BJ (cell line): ENCODE measurements at regions not wholly inside any gene's neighbourhood (a gene's known extent, or its start where the extent isn't known, plus 50 kb on each side); places are given as distances from the start of the nearest gene placed in this dataset.

ENCODE experiments used
- CTCF ChIA-PET: fragments of 350-600 bp; formaldehyde crosslinking; extraction: SDS; loops from one replicate; lab custom pipeline; 2021; ENCODE audit warnings: antibody characterized with exemption, inconsistent platforms; lab: Yijun Ruan, JAX
- POLR2A ChIA-PET: fragments of 300-600 bp; sonication (Branson Sonifier 250); formaldehyde crosslinking; extraction: SDS; loops from one replicate; lab custom pipeline; 2021; ENCODE audit warnings: antibody characterized with exemption; lab: Charles Lee
- DNase-seq: peaks from one replicate; pipeline ENCODE4 v3.0.0-alpha.2; 2011; ENCODE audit warnings: low read depth
- H3K27me3 ChIP-seq: 2 replicates; pipeline ENCODE4 v1.6.0; 2011; ENCODE audit warnings: low read length; ENCODE audit not compliant: control insufficient read depth, insufficient read depth
- H3K36me3 ChIP-seq: 2 replicates; pipeline ENCODE4 v1.5.1; 2011; ENCODE audit warnings: low read length; ENCODE audit not compliant: control insufficient read depth, insufficient read depth
- H3K4me3 ChIP-seq: 2 replicates; pipeline ENCODE4 v1.5.1; 2011; ENCODE audit warnings: low read depth, mild to moderate bottlenecking, control low read depth, low read length
- CTCF ChIP-seq: IDR thresholded peaks from 2 replicates; pipeline ENCODE4 v1.5.1; 2011; ENCODE audit warnings: low read depth, mild to moderate bottlenecking, control low read depth, inconsistent platforms, low read length, moderate library complexity; ENCODE audit not compliant: insufficient read depth

DNA sequence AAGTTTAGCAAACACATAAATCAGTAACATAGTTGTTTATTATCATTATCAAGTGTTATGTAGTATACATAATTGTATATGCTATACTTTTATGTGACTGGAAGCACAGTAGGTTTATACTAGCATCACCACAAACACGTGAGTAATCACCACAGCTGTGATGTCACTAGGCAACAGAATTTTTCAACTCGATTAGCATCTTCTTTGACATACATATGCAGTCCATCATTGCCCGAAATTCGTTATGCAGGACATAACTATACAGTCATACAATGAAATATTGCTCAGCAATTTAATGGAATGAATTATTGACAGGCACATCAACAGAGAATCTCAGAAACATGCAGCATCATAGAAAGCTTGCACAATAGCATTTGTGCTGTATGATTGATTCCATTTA lies 77.7 kb downstream of the LSM5 start:
- ChIA-PET CTCF (no interaction called here), POLR2A (no interaction called here)
- Histone ChIP-seq H3K4me3 (no peak overlapping the region), H3K36me3 (no peaks in the 10 kb centered on the region), H3K27me3 (no peaks in the 10 kb centered on the region; the same call in 1 of the 2 replicates)
- DNase-seq, result no peak
- TF ChIP-seq CTCF, result no peak

DNA sequence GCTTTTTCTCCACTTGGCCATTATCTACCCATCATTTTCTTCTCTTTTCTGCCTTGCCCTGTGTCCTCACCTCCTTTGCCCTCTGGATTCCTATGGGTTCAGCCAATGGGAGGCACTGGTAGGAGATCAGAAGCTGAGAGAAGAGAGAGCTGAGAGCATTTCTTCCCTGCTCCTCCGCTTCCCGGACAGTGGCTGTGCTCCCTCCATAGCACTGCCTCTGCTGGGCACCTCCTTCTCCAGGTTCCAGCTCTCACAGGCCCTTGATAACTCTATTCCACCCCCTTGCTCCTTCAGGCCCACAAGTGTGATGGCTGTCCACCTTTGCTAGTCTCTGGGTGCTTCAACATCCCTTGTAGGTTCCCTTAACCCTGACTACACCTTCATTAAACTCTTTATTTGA lies 79.6 kb downstream of the LSM5 start:
- no peak overlapping the region for H3K4me3 ChIP-seq
- H3K36me3 ChIP-seq, result no peaks in the 10 kb centered on the region
- no peak for TF ChIP-seq CTCF
- ChIA-PET POLR2A (no interaction called here), CTCF (no interaction called here)
- no peaks in the 10 kb centered on the region for H3K27me3 ChIP-seq
- no peak for DNase-seq

- H3K27me3 ChIP-seq, result no peaks in the 10 kb centered on the region; the same call in 1 of the 2 replicates
- no peak for DNase-seq
- no peak for TF ChIP-seq CTCF
- no peaks in the 10 kb centered on the region for H3K36me3 ChIP-seq
- no peak overlapping the region for H3K4me3 ChIP-seq
- ChIA-PET POLR2A (no interaction called here), CTCF (no interaction called here)
Measured at GRCh38 chr7:32406386-32406785, 83.8 kb downstream of the LSM5 start.

- CTCF ChIA-PET, result no interaction called here
- no peak for DNase-seq
- Histone ChIP-seq H3K27me3 (no peaks in the 10 kb centered on the region; the same call in 1 of the 2 replicates), H3K36me3 (no peaks in the 10 kb centered on the region), H3K4me3 (no peak overlapping the region)
- POLR2A ChIA-PET, result no interaction called here
- no peak for TF ChIP-seq CTCF
Measured at GRCh38 chr7:32403463-32404229, 86.5 kb downstream of the LSM5 start.

GRCh38 chr7:32400676-32401075 lies 89.5 kb downstream of the LSM5 start:
- ChIA-PET POLR2A (no interaction called here), CTCF (no interaction called here)
- no peaks in the 10 kb centered on the region for H3K36me3 ChIP-seq
- H3K27me3 ChIP-seq, result no peaks in the 10 kb centered on the region; the same call in 1 of the 2 replicates
- H3K4me3 ChIP-seq, result no peak overlapping the region
- no peak for DNase-seq
- TF ChIP-seq CTCF, result no peak
